Kidney (tissue), 13 donors: ENCODE measurements at regions not wholly inside any gene's neighbourhood (a gene's known extent, or its start where the extent isn't known, plus 50 kb on each side); places are given as distances from the start of the nearest gene placed in this dataset.

Source experiments
- DNase-seq, 5 donors: peaks; one replicate each; pipeline ENCODE4 v3.0.0-alpha.2; 2013 to 2020
- FAIRE-seq: peaks from 2 replicates; lab custom pipeline; 2012; peaks lifted over from hg19 to GRCh38; lab: Jason Lieb, UNC
- H3K27ac ChIP-seq, 2 donors: one replicate each; pipeline ENCODE4 v1.7.0; 2013; ENCODE audit warnings: low read depth in 2 of 2, low read length in 2 of 2, inconsistent platforms in 1 of 2
- H3K27me3 ChIP-seq: one replicate; pipeline ENCODE4 v1.7.1; 2013; ENCODE audit warnings: low read length, inconsistent platforms; ENCODE audit not compliant: control insufficient read depth, insufficient read depth
- H3K36me3 ChIP-seq, 3 donors: one replicate each; pipeline versions ENCODE4 v1.7.0 to v1.7.1; 2013; ENCODE audit warnings: low read length in 3 of 3, control low read depth in 1 of 3, inconsistent platforms in 1 of 3; ENCODE audit not compliant: insufficient read depth in 3 of 3, control insufficient read depth in 2 of 3
- H3K4me1 ChIP-seq, 3 donors: one replicate each; pipeline versions ENCODE4 v1.7.0 to v1.7.1; 2013; ENCODE audit warnings: low read length in 3 of 3, inconsistent platforms in 1 of 3, low read depth in 1 of 3; ENCODE audit not compliant: control insufficient read depth in 2 of 3, insufficient read depth in 2 of 3
- H3K4me3 ChIP-seq, 3 donors: one replicate each; pipeline versions ENCODE4 v1.7.0 to v1.8.1; 2013; ENCODE audit warnings: low read length in 3 of 3, control low read depth in 1 of 3, inconsistent platforms in 1 of 3
- H3K9ac ChIP-seq, 3 donors: one replicate each; pipeline versions ENCODE4 v1.7.0 to v1.7.1; 2013; ENCODE audit warnings: low read length in 3 of 3, control low read depth in 1 of 3, inconsistent platforms in 1 of 3
- H3K9me3 ChIP-seq, 3 donors: one replicate each; pipeline versions ENCODE4 v1.7.0 to v1.7.1; 2013; ENCODE audit warnings: low read length in 3 of 3, control low read depth in 1 of 3, inconsistent platforms in 1 of 3; ENCODE audit not compliant: control insufficient read depth in 2 of 3, insufficient read depth in 1 of 3
- CTCF ChIP-seq: IDR thresholded peaks from 3 replicates; pipeline ENCODE4 v1.5.1; 2012; ENCODE audit warnings: mild to moderate bottlenecking, moderate library complexity, borderline replicate concordance; ENCODE audit not compliant: insufficient read depth; ENCODE audit errors: extremely low read depth
- intact Hi-C: fragments of 100-400 bp; cut with DNase I; formaldehyde crosslinking; loops from one replicate; pipeline ENCODE4 v1.11.1; 2022
- donor health status: control.
- donor health status: control.
- donor health status: control.
- donor health status: control.
- donor health status: control.
- donor health status: DM: yes; HTN: yes; CAD: no.
- donor health status: Normal renal cell carcinoma (clear cell type).

DNA sequence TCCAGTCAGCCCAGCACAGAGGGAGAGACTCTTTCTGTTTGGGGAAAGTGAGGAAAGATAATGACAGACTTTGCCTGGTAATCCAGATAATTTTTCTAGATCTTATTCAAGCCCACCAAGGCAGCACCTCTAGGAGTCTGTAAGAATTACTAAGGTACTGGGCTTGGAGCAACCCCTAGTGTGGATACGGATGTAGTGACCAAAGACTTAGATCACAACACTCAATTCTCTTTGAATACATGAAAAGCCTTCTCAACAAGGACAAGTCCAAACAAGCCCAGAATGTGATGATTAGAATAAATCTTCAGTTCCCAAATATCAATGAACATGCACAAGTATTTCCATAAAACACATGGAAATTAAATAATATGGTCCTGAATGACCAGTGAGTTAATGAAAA, 206.9 kb downstream of the MRPL39 start:
- Histone ChIP-seq H3K9ac (no peak overlapping the region), H3K4me3 (no peak overlapping the region), H3K36me3 (no peaks in the 10 kb centered on the region), H3K4me1 (no peaks in the 10 kb centered on the region), H3K27me3 (no peaks in the 10 kb centered on the region), H3K27ac (no peak overlapping the region), H3K9me3 (no peaks in the 10 kb centered on the region)
- TF ChIP-seq CTCF: no peak
- FAIRE-seq (no peak), DNase-seq (no peak)
- intact Hi-C loops: no loop called here

DNA sequence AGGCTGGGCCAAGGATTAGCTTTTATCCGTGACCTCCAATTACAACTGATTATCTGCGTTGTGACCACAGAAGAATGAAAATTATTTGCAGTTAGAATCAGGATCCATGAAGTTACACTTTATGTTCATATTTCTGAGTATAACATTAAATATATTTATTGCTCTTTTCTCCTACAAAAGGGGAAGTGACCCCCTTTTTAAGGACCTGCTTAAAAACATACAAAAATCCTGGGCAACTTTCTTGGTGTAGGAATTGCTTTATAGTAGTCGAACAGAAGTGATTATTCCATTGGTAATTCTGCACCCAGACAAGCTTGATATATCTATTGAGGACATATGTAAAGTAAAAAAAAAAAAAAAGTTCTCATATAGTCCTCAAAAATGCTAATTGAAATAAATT, 208.7 kb downstream of the MRPL39 start:
- no peaks in the 10 kb centered on the region for H3K9me3 ChIP-seq
- no peak for TF ChIP-seq CTCF
- FAIRE-seq (no peak), DNase-seq (no peak)
- H3K4me3 ChIP-seq: no peak overlapping the region
- no peak overlapping the region for H3K27ac ChIP-seq
- H3K9ac ChIP-seq: no peak overlapping the region
- H3K4me1 ChIP-seq: no peaks in the 10 kb centered on the region
- H3K36me3 ChIP-seq: no peaks in the 10 kb centered on the region
- intact Hi-C loops: no loop called here
- no peaks in the 10 kb centered on the region for H3K27me3 ChIP-seq

DNA sequence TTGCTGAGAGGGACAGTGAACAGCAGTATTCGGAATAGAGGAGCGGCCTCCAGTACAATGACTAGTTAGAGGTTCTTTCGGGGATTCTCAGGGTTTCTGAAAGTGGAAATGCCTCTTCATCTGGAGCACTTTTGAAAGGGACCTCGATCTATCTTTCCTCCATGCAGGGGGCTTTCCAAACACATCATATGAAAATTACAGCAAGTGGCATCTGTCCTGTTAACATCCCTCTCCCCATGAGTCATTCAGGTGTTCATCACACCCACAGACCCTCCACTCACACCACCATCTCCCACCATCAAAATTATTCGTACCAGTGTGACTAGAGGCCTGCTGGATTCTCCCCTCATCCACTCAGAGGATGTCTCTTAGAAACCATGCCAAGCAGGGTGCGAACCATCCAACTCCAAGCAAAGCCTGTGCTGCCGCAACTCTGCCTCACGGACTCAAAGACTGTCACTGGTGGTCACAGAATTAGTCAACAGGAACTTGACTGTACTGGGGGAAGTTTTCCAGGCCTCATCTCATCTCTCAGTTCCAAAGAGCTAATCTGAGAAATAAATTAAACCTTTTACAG, 211.1 kb downstream of the MRPL39 start:
- no peaks in the 10 kb centered on the region for H3K4me1 ChIP-seq
- no peaks in the 10 kb centered on the region for H3K9me3 ChIP-seq
- FAIRE-seq: no peak
- no peaks in the 10 kb centered on the region for H3K27me3 ChIP-seq
- intact Hi-C loops: no loop called here
- H3K4me3 ChIP-seq: no peak overlapping the region
- no peak for TF ChIP-seq CTCF
- DNase-seq: no peak
- H3K36me3 ChIP-seq: no peaks in the 10 kb centered on the region
- no peak overlapping the region for H3K27ac ChIP-seq
- no peak overlapping the region for H3K9ac ChIP-seq

- H3K4me3 ChIP-seq: no peak overlapping the region
- H3K4me1 ChIP-seq: no peaks in the 10 kb centered on the region
- no peak for DNase-seq
- no peak for FAIRE-seq
- no peak overlapping the region for H3K9ac ChIP-seq
- H3K27ac ChIP-seq: no peak overlapping the region
- no peaks in the 10 kb centered on the region for H3K27me3 ChIP-seq
- H3K9me3 ChIP-seq: no peaks in the 10 kb centered on the region
- no peaks in the 10 kb centered on the region for H3K36me3 ChIP-seq
- intact Hi-C loops: no loop called here
- TF ChIP-seq CTCF: no peak
These were observed 215.5 kb downstream of the MRPL39 start for GRCh38 chr21:25391777-25392176.
